HCT116 (cell line): ENCODE measurements at regions not wholly inside any gene's neighbourhood (a gene's known extent, or its start where the extent isn't known, plus 50 kb on each side); places are given as distances from the start of the nearest gene placed in this dataset.

ENCODE experiments used
- ATAC-seq: fragments of 200-7000 bp; cut with Tn5 transposase; 2 replicates; pipeline ENCODE4 v1.9.1; 2020; ENCODE audit warnings: mild to moderate bottlenecking, moderate library complexity
- BruUV-seq: library from RNA; stranded (reverse); fragments of 400-500 nt; replicated peaks from 2 replicates; lab custom pipeline; 2021; lab: Mats Ljungman, UMichigan
- CTCF ChIA-PET: fragments of 300-600 bp; sonication (Branson Sonifier 250); formaldehyde crosslinking; loops from one replicate; lab custom pipeline; 2021; ENCODE audit warnings: antibody characterized with exemption; lab: Charles Lee
- POLR2A ChIA-PET: fragments of 300-600, 350-600 bp; sonication (Branson Sonifier 250); formaldehyde crosslinking; loops from one replicate; lab custom pipeline; 2021; ENCODE audit warnings: antibody characterized with exemption; lab: Charles Lee
- RAD21 ChIA-PET, 2 experiments: fragments of 300-600 bp; sonication (Branson Sonifier 250); formaldehyde crosslinking; loops; one replicate each; lab custom pipeline; 2023; ENCODE audit warnings: low total read pairs in 2 of 2; ENCODE audit not compliant: uncharacterized antibody in 2 of 2, unreplicated experiment in 2 of 2, low non-redundant PET in 1 of 2; lab: Charles Lee
- DNase-seq: peaks from one replicate; pipeline ENCODE4 v3.0.0-alpha.2; 2010; ENCODE audit warnings: low read depth, low spot score
- H2AFZ ChIP-seq: fragments of 200-600 bp; shearing (Covaris generic), sonication (generic); 2 replicates; pipeline ENCODE4 v1.6.1; 2017; ENCODE audit warnings: low read depth, mixed run types, mixed read lengths, antibody characterized with exemption, low read length; ENCODE audit not compliant: poor library complexity, severe bottlenecking
- H3K27ac ChIP-seq: 2 replicates; pipeline ENCODE4 v1.5.1; 2012; ENCODE audit warnings: low read depth, low read length
- H3K27me3 ChIP-seq: fragments of 200-600 bp; sonication (generic); 2 replicates; pipeline ENCODE4 v1.6.1; 2016; ENCODE audit warnings: mixed run types, low read length, mixed read lengths; ENCODE audit not compliant: insufficient read depth
- H3K36me3 ChIP-seq, 2 experiments: fragments of 200-500 bp in 1 of 2; fragments of 200-600 bp in 1 of 2; sonication (Bioruptor generic) in 1 of 2; sonication (generic) in 1 of 2; 2 replicates each; pipeline versions ENCODE4 v1.5.1 to v1.6.1; 2014 to 2016; ENCODE audit warnings: low read length in 2 of 2, inconsistent platforms in 1 of 2, mixed read lengths in 1 of 2, mixed run types in 1 of 2; ENCODE audit not compliant: insufficient read depth in 2 of 2, control insufficient read depth in 1 of 2
- H3K4me1 ChIP-seq, 2 experiments: fragments of 200-600 bp in 1 of 2; sonication (generic) in 1 of 2; 2 replicates each; pipeline versions ENCODE4 v1.5.1 to v1.6.1; 2012 to 2017; ENCODE audit warnings: low read length in 2 of 2, inconsistent platforms in 1 of 2, mild to moderate bottlenecking in 1 of 2, mixed read lengths in 1 of 2, mixed run types in 1 of 2, moderate library complexity in 1 of 2; ENCODE audit not compliant: insufficient read depth in 2 of 2, control insufficient read depth in 1 of 2
- H3K4me2 ChIP-seq: fragments of 200-600 bp; sonication (generic); 2 replicates; pipeline ENCODE4 v1.6.1; 2017; ENCODE audit warnings: mixed run types, low read length, mixed read lengths
- H3K4me3 ChIP-seq, 2 experiments: fragments of 200-600 bp in 1 of 2; sonication (generic) in 1 of 2; replicated peaks in 1 of 2; 2 replicates each; pipeline ENCODE4 v1.5.1; 2011 to 2016; ENCODE audit warnings: low read length in 2 of 2, control low read depth in 1 of 2, low read depth in 1 of 2, mild to moderate bottlenecking in 1 of 2, mixed read lengths in 1 of 2, mixed run types in 1 of 2
- H3K79me2 ChIP-seq: fragments of 200-600 bp; sonication (generic); 2 replicates; pipeline ENCODE4 v1.6.1; 2017; ENCODE audit warnings: mild to moderate bottlenecking, mixed run types, low read length, moderate library complexity, mixed read lengths; ENCODE audit not compliant: insufficient read depth
- H3K9ac ChIP-seq: fragments of 200-600 bp; sonication (generic); 2 replicates; pipeline ENCODE4 v1.6.1; 2016; ENCODE audit warnings: low read length, mixed read lengths
- H3K9me2 ChIP-seq: fragments of 200-600 bp; sonication (generic), shearing (Covaris generic); 2 replicates; pipeline ENCODE4 v1.6.1; 2017; ENCODE audit warnings: mixed run types, mild to moderate bottlenecking, moderate library complexity; ENCODE audit not compliant: insufficient read depth
- H3K9me3 ChIP-seq, 2 experiments: fragments of 200-500 bp in 1 of 2; fragments of 200-600 bp in 1 of 2; sonication (Bioruptor generic) in 1 of 2; sonication (generic) in 1 of 2; 2 replicates each; pipeline ENCODE4 v1.6.1; 2014 to 2017; ENCODE audit warnings: low read length in 2 of 2, mixed read lengths in 2 of 2, inconsistent platforms in 1 of 2, low read depth in 1 of 2, mild to moderate bottlenecking in 1 of 2, mixed run types in 1 of 2, moderate library complexity in 1 of 2; ENCODE audit not compliant: control insufficient read depth in 1 of 2, insufficient read depth in 1 of 2
- H4K20me1 ChIP-seq: fragments of 200-600 bp; sonication (generic), shearing (Covaris generic); 2 replicates; pipeline ENCODE4 v1.6.1; 2017; ENCODE audit warnings: mixed run types, mild to moderate bottlenecking, moderate library complexity; ENCODE audit not compliant: insufficient read depth
- CEBPB ChIP-seq: IDR thresholded peaks from 2 replicates; pipeline ENCODE4 v1.6.1; 2012; ENCODE audit warnings: low read depth
- CTCF ChIP-seq, 3 experiments: fragments of 200-600 bp in 1 of 3; sonication (generic) in 1 of 3; IDR thresholded peaks in 2 of 3; conservative IDR thresholded peaks in 1 of 3; 2 replicates each; pipeline ENCODE4 v1.5.1; 2012 to 2017; ENCODE audit warnings: low read depth in 2 of 3, low read length in 2 of 3, antibody characterized with exemption in 1 of 3, borderline replicate concordance in 1 of 3, control low read depth in 1 of 3, mild to moderate bottlenecking in 1 of 3, mixed read lengths in 1 of 3, mixed run types in 1 of 3, moderate library complexity in 1 of 3; ENCODE audit not compliant: insufficient read depth in 1 of 3
- EZH2phosphoT487 ChIP-seq: fragments of 200-600 bp; IDR thresholded peaks from 2 replicates; pipeline ENCODE4 v1.6.1; 2018; ENCODE audit warnings: antibody characterized with exemption, borderline replicate concordance
- JUND ChIP-seq: IDR thresholded peaks from 2 replicates; pipeline ENCODE4 v1.6.1; 2012
- POLR2AphosphoS5 ChIP-seq: IDR thresholded peaks from 2 replicates; pipeline ENCODE4 v1.6.1; 2011; ENCODE audit warnings: mild to moderate bottlenecking, low read depth, low read length, moderate library complexity
- SRF ChIP-seq: IDR thresholded peaks from 2 replicates; pipeline ENCODE4 v1.6.1; 2012; ENCODE audit warnings: low read depth
- TCF7L2 ChIP-seq: IDR thresholded peaks from 2 replicates; pipeline ENCODE4 v1.7.0; 2011; ENCODE audit warnings: borderline replicate concordance, inconsistent platforms; ENCODE audit not compliant: insufficient read depth, insufficient read length; ENCODE audit errors: extremely low read depth
- ZBTB33 ChIP-seq: IDR thresholded peaks from 2 replicates; pipeline ENCODE4 v1.6.1; 2011; ENCODE audit warnings: mild to moderate bottlenecking, low read length, moderate library complexity; ENCODE audit not compliant: insufficient replicate concordance; ENCODE audit errors: extremely low read depth
- ZFX ChIP-seq: fragments of 450-650 bp; IDR thresholded peaks from 2 replicates; pipeline ENCODE4 v1.6.1; 2017
- ZNF274 ChIP-seq: fragments of 200-500 bp; sonication (Bioruptor generic); IDR thresholded peaks from 2 replicates; pipeline ENCODE4 v1.6.1; 2014; ENCODE audit warnings: mild to moderate bottlenecking, low read depth, low read length, inconsistent platforms
- intact Hi-C: fragments of 100-400 bp; cut with micrococcal nuclease; formaldehyde crosslinking; loops from 2 replicates; pipeline ENCODE4 v1.10.0; 2022

GRCh38 chr6:28609672-28610071, 84.0 kb downstream of the GPX5 start:
- Histone ChIP-seq H4K20me1 (no peaks in the 10 kb centered on the region), H3K9me2 (no peaks in the 10 kb centered on the region), H3K9me3 (no peaks in the 10 kb centered on the region), H3K4me3 (no peak overlapping the region), H3K79me2 (no peaks in the 10 kb centered on the region), H3K27me3 (no peaks in the 10 kb centered on the region), H3K9ac (no peak overlapping the region), H3K4me2 (no peak overlapping the region), H3K27ac (no peak overlapping the region), H3K4me1 (peaks cover 11 to 31% of the 10 kb centered on the region in 2 experiments; a peak in 3 of 4 replicates), H2AFZ (no peak overlapping the region), H3K36me3 (no peaks in the 10 kb centered on the region)
- intact Hi-C loops: loop anchor here (5.0 to 10.0 kb wide), 2 partner anchors 118 to 375 kb away; no protein-coding TSS in a partner anchor
- no peak for ATAC-seq
- POLR2A ChIA-PET: no interaction called here
- DNase-seq: no peak
- BruUV-seq: no TSS peak
- RAD21 ChIA-PET: no interaction called here
- TF ChIP-seq SRF (no peak), ZFX (no peak), ZBTB33 (no peak), JUND (no peak), EZH2phosphoT487 (no peak), ZNF274 (no peak), TCF7L2 (no peak), CEBPB (no peak), POLR2AphosphoS5 (no peak), CTCF (IDR thresholded peaks at IDR 0.05 in 2 of 3, conservative IDR thresholded peaks at IDR 0.05 in 1 of 3; ENCODE audit: borderline replicate concordance in 1 of 3, insufficient read depth in 1 of 3, low read depth in 2 of 3, low read length in 2 of 3) (no peak)
- CTCF ChIA-PET: no interaction called here
